ENCODE measurements at regions not wholly inside any gene's neighbourhood (a gene's known extent, or its start where the extent isn't known, plus 50 kb on each side); places are given as distances from the start of the nearest gene placed in this dataset.
"Not testable (repeated sequence)": the region's sequence is repeated elsewhere in the genome, so short reads cannot be mapped to it uniquely, and the experiment has no call there.

GRCh38 chr20:53809728-53810365 is 216.2 kb upstream of the ZNF217 start:
- TF ChIP-seq CTCF (conservative IDR thresholded peaks at IDR 0.05; ENCODE audit: control insufficient read depth, insufficient read depth, low read depth, low read length) = no peak
- no peak overlapping the region for H3K4me3 ChIP-seq (ENCODE audit: control insufficient read depth, low read depth, low read length)
- no peak for DNase-seq (ENCODE audit: low read depth)

GRCh38 chr20:53809217-53809616 is 215.6 kb upstream of the ZNF217 start:
- DNase-seq (ENCODE audit: low read depth) = no peak
- no peak for TF ChIP-seq CTCF (conservative IDR thresholded peaks at IDR 0.05; ENCODE audit: control insufficient read depth, insufficient read depth, low read depth, low read length)
- no peak overlapping the region for H3K4me3 ChIP-seq (ENCODE audit: control insufficient read depth, low read depth, low read length)

GRCh38 chr20:53808733-53809132 is 215.1 kb upstream of the ZNF217 start:
- H3K4me3 ChIP-seq (ENCODE audit: control insufficient read depth, low read depth, low read length) = no peak overlapping the region
- no peak for TF ChIP-seq CTCF (conservative IDR thresholded peaks at IDR 0.05; ENCODE audit: control insufficient read depth, insufficient read depth, low read depth, low read length)
- DNase-seq (ENCODE audit: low read depth) = no peak

GRCh38 chr20:53808302-53808701 is 214.7 kb upstream of the ZNF217 start:
- not testable (repeated sequence) for H3K4me3 ChIP-seq (ENCODE audit: control insufficient read depth, low read depth, low read length); DNase-seq (ENCODE audit: low read depth)

- DNase-seq (ENCODE audit: low read depth) = no peak
- no peak for TF ChIP-seq CTCF (conservative IDR thresholded peaks at IDR 0.05; ENCODE audit: control insufficient read depth, insufficient read depth, low read depth, low read length)
- H3K4me3 ChIP-seq (ENCODE audit: control insufficient read depth, low read depth, low read length) = no peak overlapping the region
Observed at GRCh38 chr20:53806683-53807401, 213.2 kb upstream of the ZNF217 start.

GRCh38 chr20:53805895-53806384 is 212.3 kb upstream of the ZNF217 start:
- DNase-seq (ENCODE audit: low read depth) = peak; percentile 64
- no peak overlapping the region for H3K4me3 ChIP-seq (ENCODE audit: control insufficient read depth, low read depth, low read length)
- no peak for TF ChIP-seq CTCF (conservative IDR thresholded peaks at IDR 0.05; ENCODE audit: control insufficient read depth, insufficient read depth, low read depth, low read length)

Data from fibroblast of mammary gland (primary cell).